Transverse colon (tissue), 4 donors: ENCODE measurements at regions not wholly inside any gene's neighbourhood (a gene's known extent, or its start where the extent isn't known, plus 50 kb on each side); places are given as distances from the start of the nearest gene placed in this dataset.
A peak's percentile ranks its signal among the peaks of the same experiment; 100 is the strongest.

Experiments
- DNase-seq: peaks from one replicate; pipeline ENCODE4 v3.0.0-alpha.2; 2019
- H3K27ac ChIP-seq, 4 donors: fragments of 200-600 bp; sonication (generic); 2 replicates each; pipeline ENCODE4 v1.5.1; 2016 to 2018; ENCODE audit warnings: inconsistent platforms in 4 of 4
- H3K27me3 ChIP-seq: fragments of 200-600 bp; sonication (generic); 2 replicates; pipeline ENCODE4 v1.5.1; 2017; ENCODE audit warnings: inconsistent platforms
- H3K36me3 ChIP-seq, 4 donors: fragments of 200-600 bp; sonication (generic); 2 replicates each; pipeline ENCODE4 v1.5.1; 2017 to 2019; ENCODE audit warnings: inconsistent platforms in 4 of 4
- H3K4me1 ChIP-seq, 4 donors: fragments of 200-600 bp; sonication (generic); 2 replicates each; pipeline ENCODE4 v1.5.1; 2017 to 2020; ENCODE audit warnings: inconsistent platforms in 4 of 4
- H3K4me3 ChIP-seq, 4 donors: fragments of 200-600 bp; sonication (generic); 1 replicate in 1 of 4; 2 replicates in 3 of 4; pipeline versions ENCODE4 v1.5.1 to v1.6.1; 2017 to 2019; ENCODE audit warnings: inconsistent platforms in 4 of 4
- H3K9me3 ChIP-seq, 2 donors: fragments of 200-600 bp; sonication (generic); 2 replicates each; pipeline ENCODE4 v1.5.1; 2017 to 2019; ENCODE audit warnings: inconsistent platforms in 2 of 2
- CTCF ChIP-seq, 5 experiments: fragments of 200-600 bp in 3 of 5; fragments of 450-650 bp in 2 of 5; sonication (generic) in 3 of 5; IDR thresholded peaks; 1 replicate in 2 of 5; 2 replicates in 3 of 5; pipeline ENCODE4 v1.5.1; 2016 to 2017; ENCODE audit warnings: antibody characterized with exemption in 5 of 5, inconsistent platforms in 3 of 5, mild to moderate bottlenecking in 2 of 5, moderate library complexity in 1 of 5
- EP300 ChIP-seq: sonication (generic); formaldehyde crosslinking; IDR thresholded peaks from one replicate; pipeline ENCODE4 v1.6.1; 2017; ENCODE audit warnings: antibody characterized with exemption, low read depth
- POLR2A ChIP-seq: fragments of 450-650 bp; IDR thresholded peaks from one replicate; pipeline ENCODE4 v1.6.1; 2016; ENCODE audit warnings: antibody characterized with exemption, mild to moderate bottlenecking, moderate library complexity
- POLR2AphosphoS5 ChIP-seq, 3 donors: sonication (generic); formaldehyde crosslinking; IDR thresholded peaks; one replicate each; pipeline ENCODE4 v1.6.1; 2016; ENCODE audit warnings: antibody characterized with exemption in 3 of 3
- WGBS, 2 donors: methylation state at CpG; one replicate each; pipeline ENCODE4 v1.1.5; 2018; ENCODE audit warnings: low coverage in 1 of 2; 5-methylcytosine and 5-hydroxymethylcytosine counted together
- in situ Hi-C, 4 donors: fragments of 200-750 bp; cut with MboI; loops; one replicate each; pipeline versions ENCODE4 v1.15.0 to v1.15.1; 2017; ENCODE audit warnings: low sequenced_read_pairs in 3 of 4, low pct_ligation_motif_present in 1 of 4, low pct_unique_long_range_greater_than_20kb in 1 of 4
- intact Hi-C: fragments of 100-400 bp; cut with DNase I; formaldehyde crosslinking; loops from one replicate; pipeline ENCODE4 v1.15.1; 2023; ENCODE audit warnings: low total_unique reads

GRCh38 chr22:48727454-48728058 lies 1100.1 kb downstream of the BRD1 start:
- Histone ChIP-seq H3K4me1 (peaks cover 0 to 2% (median 0%) of the 10 kb centered on the region in 4 donors), H3K36me3 (no peaks in the 10 kb centered on the region), H3K9me3 (peaks cover 3 to 5% of the 10 kb centered on the region in 2 donors), H3K4me3 (no peak overlapping the region), H3K27me3 (peaks cover 3% of the 10 kb centered on the region), H3K27ac (no peak overlapping the region)
- in situ Hi-C loops = no loop called here
- 77 to 89% methylated on average over 3 of the region's 3 CpGs for WGBS, 2 donors
- intact Hi-C loops = no loop called here
- TF ChIP-seq POLR2A (no peak), EP300 (no peak), CTCF (IDR thresholded peaks at IDR 0.05) (no peak), POLR2AphosphoS5 (IDR thresholded peaks at IDR 0.05) (no peak)
- DNase-seq = no peak

- Histone ChIP-seq H3K27ac (no peak overlapping the region), H3K27me3 (peaks cover 2% of the 10 kb centered on the region), H3K9me3 (peaks cover 3 to 5% of the 10 kb centered on the region in 2 donors), H3K4me1 (peaks cover 0 to 1% (median 0%) of the 10 kb centered on the region in 4 donors), H3K36me3 (no peaks in the 10 kb centered on the region), H3K4me3 (no peak overlapping the region)
- intact Hi-C loops (no loop called here), in situ Hi-C loops (no loop called here)
- no peak for DNase-seq
- 83 to 86% methylated on average over 1 to 12 of the region's 12 CpGs for WGBS, 2 donors
- TF ChIP-seq POLR2AphosphoS5 (IDR thresholded peaks at IDR 0.05) (no peak), POLR2A (no peak), EP300 (no peak), CTCF (IDR thresholded peaks at IDR 0.05) (no peak)
Observed at GRCh38 chr22:48724899-48725298, 1102.8 kb downstream of the BRD1 start.

GRCh38 chr22:48722661-48723060 lies 1105.0 kb downstream of the BRD1 start:
- 80 to 85% methylated on average over 1 to 10 of the region's 10 CpGs for WGBS, 2 donors
- no peak for DNase-seq
- Histone ChIP-seq H3K9me3 (peaks cover 2 to 5% of the 10 kb centered on the region in 2 donors), H3K4me1 (no peaks in the 10 kb centered on the region), H3K27ac (no peak overlapping the region), H3K27me3 (no peaks in the 10 kb centered on the region), H3K4me3 (no peak overlapping the region), H3K36me3 (no peaks in the 10 kb centered on the region)
- intact Hi-C loops = no loop called here
- in situ Hi-C loops = no loop called here
- TF ChIP-seq EP300 (no peak), POLR2AphosphoS5 (IDR thresholded peaks at IDR 0.05) (no peak)

- DNase-seq = peak; percentile 29
- in situ Hi-C loops (no loop called here), intact Hi-C loops (no loop called here)
Observed at GRCh38 chr22:48721395-48721669, 1106.3 kb downstream of the BRD1 start.

More at GRCh38 chr22:48721395-48721669, 1106.3 kb downstream of the BRD1 start:
- Histone ChIP-seq H3K9me3 (no peaks in the 10 kb centered on the region), H3K36me3 (no peaks in the 10 kb centered on the region), H3K4me1 (no peaks in the 10 kb centered on the region), H3K4me3 (no peak overlapping the region), H3K27me3 (no peaks in the 10 kb centered on the region), H3K27ac (no peak overlapping the region)
- WGBS, 2 donors = 57% methylated on average over 3 of the region's 3 CpGs; no CpG with 5 or more reads in 1 of the 2 donors
- TF ChIP-seq EP300 (no peak), POLR2AphosphoS5 (IDR thresholded peaks at IDR 0.05) (no peak), POLR2A (no peak), CTCF (IDR thresholded peaks at IDR 0.05) (no peak)
